K562 (cell line): ENCODE measurements at regions not wholly inside any gene's neighbourhood (a gene's known extent, or its start where the extent isn't known, plus 50 kb on each side); places are given as distances from the start of the nearest gene placed in this dataset.

ENCODE experiments used
- ARID1B ChIP-seq: fragments of 450-650 bp; IDR thresholded peaks from 2 replicates; pipeline ENCODE4 v1.6.1; 2016; ENCODE audit warnings: antibody characterized with exemption, mild to moderate bottlenecking, inconsistent platforms
- CBFA2T3 ChIP-seq: fragments of 450-650 bp; IDR thresholded peaks from 2 replicates; pipeline ENCODE4 v1.6.1; 2017
- CLOCK ChIP-seq: fragments of 250-450 bp; sonication (Bioruptor Pico); IDR thresholded peaks from 2 replicates; pipeline ENCODE4 v1.4.0; 2020; ENCODE audit warnings: mild to moderate bottlenecking, moderate library complexity, borderline replicate concordance
- E2F4 ChIP-seq: sonication (generic); formaldehyde crosslinking; IDR thresholded peaks from 2 replicates; pipeline ENCODE4 v1.8.0; 2022; ENCODE audit warnings: mild to moderate bottlenecking, low read depth, missing genetic modification reagents
- EP300 ChIP-seq: IDR thresholded peaks from 2 replicates; pipeline ENCODE4 v1.6.1; 2012; ENCODE audit warnings: low read length, improper control_type of control experiment
- GABPB2 ChIP-seq: fragments of 250-450 bp; sonication (Bioruptor Pico); conservative IDR thresholded peaks from 2 replicates; pipeline ENCODE4 v1.5.1; 2021; ENCODE audit warnings: mild to moderate bottlenecking
- MAFF ChIP-seq: IDR thresholded peaks from 2 replicates; pipeline ENCODE4 v1.6.1; 2012; ENCODE audit warnings: low read length, improper control_type of control experiment
- MNT ChIP-seq, 2 experiments: fragments of 450-650 bp; conservative IDR thresholded peaks; 2 replicates each; pipeline ENCODE4 v1.6.1; 2017; ENCODE audit warnings: mild to moderate bottlenecking in 2 of 2, moderate library complexity in 2 of 2
- SETDB1 ChIP-seq: IDR thresholded peaks from one replicate; pipeline ENCODE4 v1.6.1; 2012; ENCODE audit warnings: low read length, control low read depth, inconsistent platforms
- ZEB2 ChIP-seq: fragments of 450-650 bp; IDR thresholded peaks from 2 replicates; pipeline ENCODE4 v1.6.1; 2016
- ZNF57 ChIP-seq: fragments of 450-650 bp; formaldehyde crosslinking; IDR thresholded peaks from 2 replicates; pipeline ENCODE4 v1.4.0; 2020; ENCODE audit warnings: mild to moderate bottlenecking, moderate library complexity
- ZNF75A ChIP-seq: fragments of 450-650 bp; formaldehyde crosslinking; IDR thresholded peaks from 2 replicates; pipeline ENCODE4 v1.4.0; 2020; ENCODE audit warnings: mild to moderate bottlenecking
- ZNF764 ChIP-seq: fragments of 250-450 bp; sonication (Bioruptor Pico); IDR thresholded peaks from 2 replicates; pipeline ENCODE4 v1.4.0; 2020; ENCODE audit warnings: low read depth, mild to moderate bottlenecking, moderate library complexity
- TF ChIP-seq, protein P1 (sequence below): fragments of 250-450 bp; sonication (Bioruptor Pico); IDR thresholded peaks from 2 replicates; pipeline ENCODE4 v1.5.0; 2021; ENCODE audit warnings: mild to moderate bottlenecking, moderate library complexity
- TF ChIP-seq, protein P2 (sequence below): fragments of 450-650 bp; IDR thresholded peaks from 2 replicates; pipeline ENCODE4 v1.6.1; 2018; ENCODE audit not compliant: partially characterized antibody
- TF ChIP-seq, protein P3 (sequence below): fragments of 450-650 bp; IDR thresholded peaks from 2 replicates; pipeline ENCODE4 v1.6.1; 2016; ENCODE audit warnings: missing biosample characterization, missing genetic modification characterization

DNA sequence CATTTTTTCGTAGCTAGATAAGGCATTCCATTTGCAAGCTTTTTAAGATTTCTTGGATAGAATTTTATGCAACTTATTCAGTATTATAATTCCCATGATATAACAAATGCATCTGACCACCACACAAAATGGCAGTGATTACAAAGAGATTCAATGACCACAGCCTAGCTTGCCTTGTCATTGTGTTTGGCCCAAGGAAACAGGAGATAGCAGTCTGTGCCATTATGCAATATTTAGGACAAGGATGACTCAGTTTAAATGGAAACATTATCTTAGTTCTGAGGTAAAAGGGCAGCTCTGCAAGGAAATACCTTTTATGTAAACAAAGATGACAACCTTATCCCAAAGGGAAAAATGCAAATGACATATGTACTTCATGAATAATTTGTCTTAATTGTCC is 89.8 kb downstream of the NUDT12 start (continued):
- TF ChIP-seq, protein P1, sequence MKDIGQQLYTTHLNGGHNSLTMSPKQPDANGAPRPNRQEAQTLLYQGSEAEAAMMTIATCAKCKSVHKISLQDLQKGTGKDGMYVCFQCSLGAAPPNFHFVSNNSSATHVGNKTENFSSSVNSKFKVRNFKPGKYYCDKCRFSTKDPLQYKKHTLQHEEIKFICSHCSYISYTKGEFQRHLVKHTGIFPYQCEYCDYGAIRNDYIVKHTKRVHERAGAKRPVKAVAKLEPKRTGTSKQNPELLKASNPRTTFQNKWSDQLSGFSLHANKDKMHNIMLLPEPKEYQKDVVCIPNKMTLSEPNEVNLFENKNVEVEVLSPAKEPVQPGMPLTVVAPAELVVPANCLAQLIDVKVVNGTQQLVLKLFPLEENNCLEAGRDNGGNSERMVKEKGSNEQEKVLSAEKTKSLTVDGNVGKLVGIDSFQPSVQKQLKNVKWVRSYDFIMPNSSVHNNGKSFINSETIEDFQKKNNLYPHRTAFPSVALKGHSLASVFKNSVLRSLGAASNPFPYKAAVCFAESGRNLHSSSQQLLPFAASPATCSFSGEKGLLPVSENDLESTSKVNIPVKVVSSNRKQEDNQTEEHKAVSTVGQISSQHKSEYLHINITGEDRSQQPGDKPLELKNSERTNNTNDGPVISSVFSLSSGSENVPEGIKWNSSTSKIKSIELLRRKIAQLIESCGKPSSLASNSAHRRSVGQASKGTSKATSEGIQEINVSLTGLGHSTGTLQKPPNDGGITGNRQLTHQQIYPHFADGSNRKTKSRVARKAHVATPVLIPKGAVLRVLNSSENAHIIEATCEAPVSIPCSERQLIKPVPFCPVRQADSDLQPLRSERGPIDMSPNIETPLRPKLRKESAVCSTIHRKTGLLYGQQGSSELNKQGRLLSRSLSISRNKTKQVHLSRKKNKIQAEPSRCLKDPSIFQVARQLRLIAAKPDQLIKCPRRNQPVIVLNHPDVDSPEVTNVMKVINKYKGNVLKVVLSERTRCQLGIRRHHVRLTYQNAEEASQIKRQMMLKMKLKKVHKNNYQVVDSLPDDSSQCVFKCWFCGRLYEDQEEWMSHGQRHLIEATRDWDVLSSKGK = no peak
- TF ChIP-seq EP300 (peak; percentile 73), ZEB2 (peak; percentile 81), ZNF57 (CRISPR knock-in tag) (no peak), ZNF764 (CRISPR knock-in tag) (no peak), MAFF (peak; percentile 80; the same call in 1 of the 2 replicates), CBFA2T3 (peak; percentile 64), ZNF75A (CRISPR knock-in tag) (no peak), E2F4 (no peak), MNT (conservative IDR thresholded peaks at IDR 0.05) (no peak), SETDB1 (no peak), CLOCK (CRISPR knock-in tag) (no peak), GABPB2 (CRISPR knock-in tag) (no peak), ARID1B (peak; percentile 84)
- TF ChIP-seq, protein P2, sequence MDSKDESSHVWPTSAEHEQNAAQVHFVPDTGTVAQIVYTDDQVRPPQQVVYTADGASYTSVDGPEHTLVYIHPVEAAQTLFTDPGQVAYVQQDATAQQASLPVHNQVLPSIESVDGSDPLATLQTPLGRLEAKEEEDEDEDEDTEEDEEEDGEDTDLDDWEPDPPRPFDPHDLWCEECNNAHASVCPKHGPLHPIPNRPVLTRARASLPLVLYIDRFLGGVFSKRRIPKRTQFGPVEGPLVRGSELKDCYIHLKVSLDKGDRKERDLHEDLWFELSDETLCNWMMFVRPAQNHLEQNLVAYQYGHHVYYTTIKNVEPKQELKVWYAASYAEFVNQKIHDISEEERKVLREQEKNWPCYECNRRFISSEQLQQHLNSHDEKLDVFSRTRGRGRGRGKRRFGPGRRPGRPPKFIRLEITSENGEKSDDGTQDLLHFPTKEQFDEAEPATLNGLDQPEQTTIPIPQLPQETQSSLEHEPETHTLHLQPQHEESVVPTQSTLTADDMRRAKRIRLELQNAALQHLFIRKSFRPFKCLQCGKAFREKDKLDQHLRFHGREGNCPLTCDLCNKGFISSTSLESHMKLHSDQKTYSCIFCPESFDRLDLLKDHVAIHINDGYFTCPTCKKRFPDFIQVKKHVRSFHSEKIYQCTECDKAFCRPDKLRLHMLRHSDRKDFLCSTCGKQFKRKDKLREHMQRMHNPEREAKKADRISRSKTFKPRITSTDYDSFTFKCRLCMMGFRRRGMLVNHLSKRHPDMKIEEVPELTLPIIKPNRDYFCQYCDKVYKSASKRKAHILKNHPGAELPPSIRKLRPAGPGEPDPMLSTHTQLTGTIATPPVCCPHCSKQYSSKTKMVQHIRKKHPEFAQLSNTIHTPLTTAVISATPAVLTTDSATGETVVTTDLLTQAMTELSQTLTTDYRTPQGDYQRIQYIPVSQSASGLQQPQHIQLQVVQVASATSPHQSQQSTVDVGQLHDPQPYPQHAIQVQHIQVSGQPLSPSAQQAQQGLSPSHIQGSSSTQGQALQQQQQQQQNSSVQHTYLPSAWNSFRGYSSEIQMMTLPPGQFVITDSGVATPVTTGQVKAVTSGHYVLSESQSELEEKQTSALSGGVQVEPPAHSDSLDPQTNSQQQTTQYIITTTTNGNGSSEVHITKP = no peak
- TF ChIP-seq, protein P3, sequence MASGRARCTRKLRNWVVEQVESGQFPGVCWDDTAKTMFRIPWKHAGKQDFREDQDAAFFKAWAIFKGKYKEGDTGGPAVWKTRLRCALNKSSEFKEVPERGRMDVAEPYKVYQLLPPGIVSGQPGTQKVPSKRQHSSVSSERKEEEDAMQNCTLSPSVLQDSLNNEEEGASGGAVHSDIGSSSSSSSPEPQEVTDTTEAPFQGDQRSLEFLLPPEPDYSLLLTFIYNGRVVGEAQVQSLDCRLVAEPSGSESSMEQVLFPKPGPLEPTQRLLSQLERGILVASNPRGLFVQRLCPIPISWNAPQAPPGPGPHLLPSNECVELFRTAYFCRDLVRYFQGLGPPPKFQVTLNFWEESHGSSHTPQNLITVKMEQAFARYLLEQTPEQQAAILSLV (tag) = peak; percentile 87
